ENCODE measurements at regions not wholly inside any gene's neighbourhood (a gene's known extent, or its start where the extent isn't known, plus 50 kb on each side); places are given as distances from the start of the nearest gene placed in this dataset.

DNA sequence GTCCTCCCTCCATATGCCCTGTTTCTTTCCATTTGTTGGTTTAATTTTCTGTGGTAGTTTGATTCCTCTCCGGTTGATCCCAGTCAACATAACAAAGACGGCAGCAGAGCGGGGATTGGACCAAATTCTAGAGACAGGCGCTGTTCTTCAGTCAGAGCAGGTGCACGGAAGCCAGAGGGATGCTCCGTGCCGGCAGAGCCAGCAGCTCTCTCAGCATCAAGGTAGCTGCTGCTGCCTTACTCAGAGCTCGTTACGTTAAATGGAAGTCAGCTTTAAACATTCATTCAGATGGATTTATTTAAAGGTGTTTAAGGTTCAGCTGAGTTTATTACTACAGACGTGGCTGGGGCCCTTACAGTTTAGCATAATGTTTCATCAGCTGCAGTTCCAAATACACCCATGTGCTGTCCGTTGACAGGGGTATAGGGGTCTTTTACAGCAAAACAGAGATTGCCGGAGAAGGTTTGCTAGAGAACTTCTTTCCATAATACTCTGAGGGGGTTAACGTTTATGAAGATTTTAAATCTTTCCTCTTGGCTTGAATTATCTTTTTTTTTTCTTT, 497.2 kb upstream of the PIK3C3 start:
- Histone ChIP-seq H3K79me2 (ENCODE audit: control insufficient read depth, low read length) (no peaks in the 10 kb centered on the region), H3K4me2 (ENCODE audit: low read length) (no peak overlapping the region), H3K4me3 (ENCODE audit: low read length) (no peak overlapping the region), H3K9me2 (replicated peaks; ENCODE audit: control insufficient read depth, low read length) (no peaks in the 10 kb centered on the region), H3K9me3 (ENCODE audit: control insufficient read depth, insufficient read depth, low read length) (no peaks in the 10 kb centered on the region), H3K27ac (ENCODE audit: low read depth, low read length) (no peak overlapping the region), H4K20me1 (ENCODE audit: control insufficient read depth, insufficient read depth, low read depth, low read length) (no peaks in the 10 kb centered on the region), H3K4me1 (ENCODE audit: control insufficient read depth, low read length) (no peaks in the 10 kb centered on the region), H3K27me3 (ENCODE audit: control insufficient read depth, low read length) (no peaks in the 10 kb centered on the region), H3K36me3 (ENCODE audit: control insufficient read depth, low read length) (no peaks in the 10 kb centered on the region), H3F3A (ENCODE audit: control insufficient read depth, insufficient read depth) (no peaks in the 10 kb centered on the region)
- no peak for TF ChIP-seq EZH2phosphoT487 (IDR thresholded peaks at IDR 0.05; ENCODE audit: borderline replicate concordance, low read length)
- TF ChIP-seq, protein P1, sequence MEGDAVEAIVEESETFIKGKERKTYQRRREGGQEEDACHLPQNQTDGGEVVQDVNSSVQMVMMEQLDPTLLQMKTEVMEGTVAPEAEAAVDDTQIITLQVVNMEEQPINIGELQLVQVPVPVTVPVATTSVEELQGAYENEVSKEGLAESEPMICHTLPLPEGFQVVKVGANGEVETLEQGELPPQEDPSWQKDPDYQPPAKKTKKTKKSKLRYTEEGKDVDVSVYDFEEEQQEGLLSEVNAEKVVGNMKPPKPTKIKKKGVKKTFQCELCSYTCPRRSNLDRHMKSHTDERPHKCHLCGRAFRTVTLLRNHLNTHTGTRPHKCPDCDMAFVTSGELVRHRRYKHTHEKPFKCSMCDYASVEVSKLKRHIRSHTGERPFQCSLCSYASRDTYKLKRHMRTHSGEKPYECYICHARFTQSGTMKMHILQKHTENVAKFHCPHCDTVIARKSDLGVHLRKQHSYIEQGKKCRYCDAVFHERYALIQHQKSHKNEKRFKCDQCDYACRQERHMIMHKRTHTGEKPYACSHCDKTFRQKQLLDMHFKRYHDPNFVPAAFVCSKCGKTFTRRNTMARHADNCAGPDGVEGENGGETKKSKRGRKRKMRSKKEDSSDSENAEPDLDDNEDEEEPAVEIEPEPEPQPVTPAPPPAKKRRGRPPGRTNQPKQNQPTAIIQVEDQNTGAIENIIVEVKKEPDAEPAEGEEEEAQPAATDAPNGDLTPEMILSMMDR (IDR thresholded peaks at IDR 0.05; ENCODE audit: low read depth, low read length, poor library complexity, severe bottlenecking), result no peak

GRCh38 chr18:41456831-41457230, 498.2 kb upstream of the PIK3C3 start:
- no peaks in the 10 kb centered on the region for H3K79me2 ChIP-seq (ENCODE audit: control insufficient read depth, low read length)
- H3K9me2 ChIP-seq (replicated peaks; ENCODE audit: control insufficient read depth, low read length), result no peaks in the 10 kb centered on the region
- no peaks in the 10 kb centered on the region for H4K20me1 ChIP-seq (ENCODE audit: control insufficient read depth, insufficient read depth, low read depth, low read length)
- H3K4me1 ChIP-seq (ENCODE audit: control insufficient read depth, low read length), result no peaks in the 10 kb centered on the region
- TF ChIP-seq, protein P1 (IDR thresholded peaks at IDR 0.05; ENCODE audit: low read depth, low read length, poor library complexity, severe bottlenecking), result no peak
- TF ChIP-seq EZH2phosphoT487 (IDR thresholded peaks at IDR 0.05; ENCODE audit: borderline replicate concordance, low read length), result no peak
- H3K36me3 ChIP-seq (ENCODE audit: control insufficient read depth, low read length), result no peaks in the 10 kb centered on the region
- no peak overlapping the region for H3K4me3 ChIP-seq (ENCODE audit: low read length)
- H3K4me2 ChIP-seq (ENCODE audit: low read length), result no peak overlapping the region
- no peak overlapping the region for H3K27ac ChIP-seq (ENCODE audit: low read depth, low read length)
- H3K27me3 ChIP-seq (ENCODE audit: control insufficient read depth, low read length), result no peaks in the 10 kb centered on the region
- no peaks in the 10 kb centered on the region for H3F3A ChIP-seq (ENCODE audit: control insufficient read depth, insufficient read depth)
- H3K9me3 ChIP-seq (ENCODE audit: control insufficient read depth, insufficient read depth, low read length), result no peaks in the 10 kb centered on the region

- no peaks in the 10 kb centered on the region for H3K9me3 ChIP-seq (ENCODE audit: control insufficient read depth, insufficient read depth, low read length)
- no peak overlapping the region for H3K4me3 ChIP-seq (ENCODE audit: low read length)
- no peaks in the 10 kb centered on the region for H3F3A ChIP-seq (ENCODE audit: control insufficient read depth, insufficient read depth)
- H3K27ac ChIP-seq (ENCODE audit: low read depth, low read length), result no peak overlapping the region
- no peaks in the 10 kb centered on the region for H3K4me1 ChIP-seq (ENCODE audit: control insufficient read depth, low read length)
- H3K79me2 ChIP-seq (ENCODE audit: control insufficient read depth, low read length), result no peaks in the 10 kb centered on the region
- H3K36me3 ChIP-seq (ENCODE audit: control insufficient read depth, low read length), result no peaks in the 10 kb centered on the region
- H4K20me1 ChIP-seq (ENCODE audit: control insufficient read depth, insufficient read depth, low read depth, low read length), result no peaks in the 10 kb centered on the region
- no peak overlapping the region for H3K4me2 ChIP-seq (ENCODE audit: low read length)
- TF ChIP-seq, protein P1 (IDR thresholded peaks at IDR 0.05; ENCODE audit: low read depth, low read length, poor library complexity, severe bottlenecking), result no peak
- TF ChIP-seq EZH2phosphoT487 (IDR thresholded peaks at IDR 0.05; ENCODE audit: borderline replicate concordance, low read length), result no peak
- H3K27me3 ChIP-seq (ENCODE audit: control insufficient read depth, low read length), result no peaks in the 10 kb centered on the region
- H3K9me2 ChIP-seq (replicated peaks; ENCODE audit: control insufficient read depth, low read length), result no peaks in the 10 kb centered on the region
Measured at GRCh38 chr18:41449612-41450011, 505.4 kb upstream of the PIK3C3 start.

All from DOHH2 (cell line).